ENCODE measurements at regions not wholly inside any gene's neighbourhood (a gene's known extent, or its start where the extent isn't known, plus 50 kb on each side); places are given as distances from the start of the nearest gene placed in this dataset.

DNA sequence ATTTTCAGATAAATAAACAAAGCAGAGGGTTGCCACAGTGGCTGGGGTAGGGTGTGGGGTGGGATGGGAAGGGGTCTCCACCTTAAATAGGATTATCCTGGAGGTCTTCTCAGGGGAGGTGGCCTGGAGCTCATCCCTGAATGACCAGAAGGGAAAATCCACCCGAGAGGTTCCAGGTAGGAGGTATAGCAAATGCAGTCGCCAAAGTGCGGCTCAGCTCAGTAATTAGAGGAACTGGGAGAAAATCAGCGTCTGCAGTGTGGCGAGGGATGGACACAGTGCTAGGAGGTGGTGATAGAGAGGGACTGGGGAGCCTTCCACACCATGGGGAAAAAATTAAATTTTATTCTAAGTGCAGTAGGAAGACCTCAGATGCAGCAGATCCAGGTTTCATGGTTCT lies 584.5 kb downstream of the MATN1 start:
- TF ChIP-seq, protein P1, sequence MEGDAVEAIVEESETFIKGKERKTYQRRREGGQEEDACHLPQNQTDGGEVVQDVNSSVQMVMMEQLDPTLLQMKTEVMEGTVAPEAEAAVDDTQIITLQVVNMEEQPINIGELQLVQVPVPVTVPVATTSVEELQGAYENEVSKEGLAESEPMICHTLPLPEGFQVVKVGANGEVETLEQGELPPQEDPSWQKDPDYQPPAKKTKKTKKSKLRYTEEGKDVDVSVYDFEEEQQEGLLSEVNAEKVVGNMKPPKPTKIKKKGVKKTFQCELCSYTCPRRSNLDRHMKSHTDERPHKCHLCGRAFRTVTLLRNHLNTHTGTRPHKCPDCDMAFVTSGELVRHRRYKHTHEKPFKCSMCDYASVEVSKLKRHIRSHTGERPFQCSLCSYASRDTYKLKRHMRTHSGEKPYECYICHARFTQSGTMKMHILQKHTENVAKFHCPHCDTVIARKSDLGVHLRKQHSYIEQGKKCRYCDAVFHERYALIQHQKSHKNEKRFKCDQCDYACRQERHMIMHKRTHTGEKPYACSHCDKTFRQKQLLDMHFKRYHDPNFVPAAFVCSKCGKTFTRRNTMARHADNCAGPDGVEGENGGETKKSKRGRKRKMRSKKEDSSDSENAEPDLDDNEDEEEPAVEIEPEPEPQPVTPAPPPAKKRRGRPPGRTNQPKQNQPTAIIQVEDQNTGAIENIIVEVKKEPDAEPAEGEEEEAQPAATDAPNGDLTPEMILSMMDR (IDR thresholded peaks at IDR 0.05 in 2 of 3, conservative IDR thresholded peaks at IDR 0.05 in 1 of 3; ENCODE audit: borderline replicate concordance in 1 of 3, insufficient read depth in 1 of 3, low read depth in 2 of 3, low read length in 2 of 3) = no peak
- TF ChIP-seq POLR2A (IDR thresholded peaks at IDR 0.05; ENCODE audit: borderline replicate concordance, extremely low read depth, insufficient read depth, insufficient read length) = no peak
- no peak for TF ChIP-seq EZH2phosphoT487 (IDR thresholded peaks at IDR 0.05; ENCODE audit: borderline replicate concordance)
- TF ChIP-seq, protein P2, sequence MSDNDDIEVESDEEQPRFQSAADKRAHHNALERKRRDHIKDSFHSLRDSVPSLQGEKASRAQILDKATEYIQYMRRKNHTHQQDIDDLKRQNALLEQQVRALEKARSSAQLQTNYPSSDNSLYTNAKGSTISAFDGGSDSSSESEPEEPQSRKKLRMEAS (IDR thresholded peaks at IDR 0.05) = no peak
- TF ChIP-seq POLR2AphosphoS5 (IDR thresholded peaks at IDR 0.05; ENCODE audit: low read depth, low read length) = no peak
- TF ChIP-seq TCF7L2 (IDR thresholded peaks at IDR 0.05; ENCODE audit: borderline replicate concordance, extremely low read depth, insufficient read depth, insufficient read length) = no peak
- no peak for TF ChIP-seq RAD21 (IDR thresholded peaks at IDR 0.05; ENCODE audit: low read depth)
- TF ChIP-seq SP1 (IDR thresholded peaks at IDR 0.05; ENCODE audit: low read depth) = no peak
- no peak for TF ChIP-seq ZNF274 (IDR thresholded peaks at IDR 0.05; ENCODE audit: low read depth, low read length)
- TF ChIP-seq SIN3A (IDR thresholded peaks at IDR 0.05; ENCODE audit: low read depth) = no peak
- TF ChIP-seq, protein P3, sequence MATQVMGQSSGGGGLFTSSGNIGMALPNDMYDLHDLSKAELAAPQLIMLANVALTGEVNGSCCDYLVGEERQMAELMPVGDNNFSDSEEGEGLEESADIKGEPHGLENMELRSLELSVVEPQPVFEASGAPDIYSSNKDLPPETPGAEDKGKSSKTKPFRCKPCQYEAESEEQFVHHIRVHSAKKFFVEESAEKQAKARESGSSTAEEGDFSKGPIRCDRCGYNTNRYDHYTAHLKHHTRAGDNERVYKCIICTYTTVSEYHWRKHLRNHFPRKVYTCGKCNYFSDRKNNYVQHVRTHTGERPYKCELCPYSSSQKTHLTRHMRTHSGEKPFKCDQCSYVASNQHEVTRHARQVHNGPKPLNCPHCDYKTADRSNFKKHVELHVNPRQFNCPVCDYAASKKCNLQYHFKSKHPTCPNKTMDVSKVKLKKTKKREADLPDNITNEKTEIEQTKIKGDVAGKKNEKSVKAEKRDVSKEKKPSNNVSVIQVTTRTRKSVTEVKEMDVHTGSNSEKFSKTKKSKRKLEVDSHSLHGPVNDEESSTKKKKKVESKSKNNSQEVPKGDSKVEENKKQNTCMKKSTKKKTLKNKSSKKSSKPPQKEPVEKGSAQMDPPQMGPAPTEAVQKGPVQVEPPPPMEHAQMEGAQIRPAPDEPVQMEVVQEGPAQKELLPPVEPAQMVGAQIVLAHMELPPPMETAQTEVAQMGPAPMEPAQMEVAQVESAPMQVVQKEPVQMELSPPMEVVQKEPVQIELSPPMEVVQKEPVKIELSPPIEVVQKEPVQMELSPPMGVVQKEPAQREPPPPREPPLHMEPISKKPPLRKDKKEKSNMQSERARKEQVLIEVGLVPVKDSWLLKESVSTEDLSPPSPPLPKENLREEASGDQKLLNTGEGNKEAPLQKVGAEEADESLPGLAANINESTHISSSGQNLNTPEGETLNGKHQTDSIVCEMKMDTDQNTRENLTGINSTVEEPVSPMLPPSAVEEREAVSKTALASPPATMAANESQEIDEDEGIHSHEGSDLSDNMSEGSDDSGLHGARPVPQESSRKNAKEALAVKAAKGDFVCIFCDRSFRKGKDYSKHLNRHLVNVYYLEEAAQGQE (IDR thresholded peaks at IDR 0.05; ENCODE audit: low read depth) = no peak
- TF ChIP-seq EGR1 (IDR thresholded peaks at IDR 0.05; ENCODE audit: low read depth) = no peak

Measured in HCT116 (cell line).